ENCODE measurements at regions not wholly inside any gene's neighbourhood (a gene's known extent, or its start where the extent isn't known, plus 50 kb on each side); places are given as distances from the start of the nearest gene placed in this dataset.
"Not testable (repeated sequence)": the region's sequence is repeated elsewhere in the genome, so short reads cannot be mapped to it uniquely, and the experiment has no call there.

GRCh38 chr12:91733846-91734245, 411.8 kb downstream of the BTG1 start:
- TF ChIP-seq, protein P1, sequence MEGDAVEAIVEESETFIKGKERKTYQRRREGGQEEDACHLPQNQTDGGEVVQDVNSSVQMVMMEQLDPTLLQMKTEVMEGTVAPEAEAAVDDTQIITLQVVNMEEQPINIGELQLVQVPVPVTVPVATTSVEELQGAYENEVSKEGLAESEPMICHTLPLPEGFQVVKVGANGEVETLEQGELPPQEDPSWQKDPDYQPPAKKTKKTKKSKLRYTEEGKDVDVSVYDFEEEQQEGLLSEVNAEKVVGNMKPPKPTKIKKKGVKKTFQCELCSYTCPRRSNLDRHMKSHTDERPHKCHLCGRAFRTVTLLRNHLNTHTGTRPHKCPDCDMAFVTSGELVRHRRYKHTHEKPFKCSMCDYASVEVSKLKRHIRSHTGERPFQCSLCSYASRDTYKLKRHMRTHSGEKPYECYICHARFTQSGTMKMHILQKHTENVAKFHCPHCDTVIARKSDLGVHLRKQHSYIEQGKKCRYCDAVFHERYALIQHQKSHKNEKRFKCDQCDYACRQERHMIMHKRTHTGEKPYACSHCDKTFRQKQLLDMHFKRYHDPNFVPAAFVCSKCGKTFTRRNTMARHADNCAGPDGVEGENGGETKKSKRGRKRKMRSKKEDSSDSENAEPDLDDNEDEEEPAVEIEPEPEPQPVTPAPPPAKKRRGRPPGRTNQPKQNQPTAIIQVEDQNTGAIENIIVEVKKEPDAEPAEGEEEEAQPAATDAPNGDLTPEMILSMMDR (conservative IDR thresholded peaks at IDR 0.05; ENCODE audit: low read length), result not testable (repeated sequence)
- TF ChIP-seq EZH2phosphoT487 (IDR thresholded peaks at IDR 0.05; ENCODE audit: borderline replicate concordance, low read depth, low read length), result not testable (repeated sequence)
